ENCODE measurements at regions not wholly inside any gene's neighbourhood (a gene's known extent, or its start where the extent isn't known, plus 50 kb on each side); places are given as distances from the start of the nearest gene placed in this dataset.

- DNase-seq (ENCODE audit: low read depth) = no peak
Observed at GRCh38 chr4:108331905-108332632, 163.3 kb upstream of the LEF1 start.

- DNase-seq (ENCODE audit: low read depth) = no peak
Observed at GRCh38 chr4:108328383-108328732, 159.6 kb upstream of the LEF1 start.

GRCh38 chr4:108327642-108328382, 159.1 kb upstream of the LEF1 start:
- no peak for DNase-seq (ENCODE audit: low read depth)

DNA sequence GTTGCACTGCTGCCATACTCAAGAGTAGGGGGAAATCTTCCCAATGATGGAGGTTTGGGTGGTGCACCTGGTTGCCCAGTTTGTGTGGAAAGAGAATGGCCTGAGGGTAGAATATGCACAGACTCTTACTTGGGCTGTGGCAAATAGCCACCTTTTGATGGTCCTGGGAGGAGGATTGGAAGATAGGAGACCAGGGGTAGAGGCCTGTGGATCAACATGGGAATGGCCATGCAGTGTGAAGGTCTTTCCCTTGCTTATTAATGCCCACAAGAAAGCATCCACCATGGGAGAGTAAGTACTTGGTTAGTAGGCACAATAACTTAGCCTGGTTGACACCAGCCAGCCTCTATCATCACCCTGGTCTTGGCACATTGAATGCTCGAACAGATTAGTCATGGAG, 156.8 kb upstream of the LEF1 start:
- DNase-seq (ENCODE audit: low read depth) = no peak

DNA sequence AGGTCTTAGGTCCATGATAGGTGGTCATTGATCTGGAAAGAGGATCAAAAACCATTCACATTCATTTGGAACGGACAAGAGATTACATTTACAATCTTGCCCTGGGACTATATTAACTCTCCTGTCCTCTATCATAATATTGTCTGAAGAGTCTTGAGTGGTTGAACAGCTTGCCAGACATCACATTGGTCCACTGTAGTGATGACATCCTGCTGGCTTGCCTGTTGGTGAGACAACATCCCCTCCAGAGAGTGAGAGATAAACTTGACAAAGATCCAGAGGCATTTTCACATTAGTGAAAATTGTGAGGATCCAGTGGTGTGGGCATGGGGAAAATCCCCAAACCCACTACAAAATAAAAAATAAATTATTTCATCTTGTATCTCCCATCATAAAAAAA, 155.7 kb upstream of the LEF1 start:
- DNase-seq (ENCODE audit: low read depth) = no peak

DNA sequence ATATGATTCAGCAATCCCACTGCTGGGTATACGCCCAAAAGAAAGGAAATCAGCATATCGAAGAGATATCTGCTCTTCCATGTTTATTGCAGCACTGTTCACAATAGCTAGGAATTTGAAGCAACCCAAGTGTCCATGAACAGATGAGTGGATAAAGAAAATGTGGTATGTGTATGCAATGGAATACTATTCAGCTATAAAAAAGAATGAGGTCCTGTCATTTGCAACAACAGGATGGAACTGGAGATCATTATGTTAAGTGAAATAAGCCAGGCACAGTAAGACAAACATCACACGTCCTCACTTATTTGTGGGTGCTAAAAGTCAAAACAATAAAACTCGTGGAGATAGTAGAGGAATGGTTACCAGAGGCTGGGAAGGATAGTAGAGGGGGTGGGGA, 153.8 kb upstream of the LEF1 start:
- DNase-seq (ENCODE audit: low read depth) = no peak

DNA sequence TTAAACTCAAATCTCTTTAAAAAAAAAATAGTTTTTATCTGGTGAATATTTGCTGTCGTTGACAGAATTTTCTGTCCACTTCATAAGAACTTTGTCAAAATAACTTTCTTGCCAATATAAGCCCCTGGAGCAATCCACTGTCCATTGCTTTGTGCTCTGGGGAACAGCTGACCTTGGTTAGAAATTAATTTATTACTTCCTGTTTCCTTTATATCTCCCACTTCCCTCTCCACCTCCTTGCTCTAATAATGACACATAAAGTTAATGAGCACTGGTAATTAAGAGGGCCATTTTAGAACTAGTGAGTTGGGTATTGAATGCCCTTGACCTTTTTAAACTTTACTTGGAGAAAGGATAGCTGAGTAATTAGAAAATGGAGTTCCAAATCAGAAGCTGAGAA, 151.3 kb upstream of the LEF1 start:
- DNase-seq (ENCODE audit: low read depth) = no peak

DNA sequence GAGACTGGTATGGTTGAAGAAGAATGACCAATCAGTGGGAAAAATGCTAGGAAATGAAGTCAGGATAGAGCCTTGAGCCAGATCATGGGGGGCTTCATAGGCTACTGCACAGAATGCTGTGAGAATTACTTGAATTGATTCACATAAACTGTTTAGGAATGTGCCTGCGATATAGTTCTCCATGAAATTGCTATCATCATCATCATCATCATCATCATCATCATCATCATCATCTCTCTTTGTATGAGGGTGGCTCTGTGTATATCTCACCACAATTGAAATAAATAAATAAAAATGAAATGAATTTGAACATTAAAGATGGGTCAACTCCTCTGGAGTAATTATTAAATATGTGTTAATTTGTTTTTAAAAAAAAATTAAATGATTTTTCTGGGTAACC, 148.6 kb upstream of the LEF1 start:
- no peak for DNase-seq (ENCODE audit: low read depth)

DNA sequence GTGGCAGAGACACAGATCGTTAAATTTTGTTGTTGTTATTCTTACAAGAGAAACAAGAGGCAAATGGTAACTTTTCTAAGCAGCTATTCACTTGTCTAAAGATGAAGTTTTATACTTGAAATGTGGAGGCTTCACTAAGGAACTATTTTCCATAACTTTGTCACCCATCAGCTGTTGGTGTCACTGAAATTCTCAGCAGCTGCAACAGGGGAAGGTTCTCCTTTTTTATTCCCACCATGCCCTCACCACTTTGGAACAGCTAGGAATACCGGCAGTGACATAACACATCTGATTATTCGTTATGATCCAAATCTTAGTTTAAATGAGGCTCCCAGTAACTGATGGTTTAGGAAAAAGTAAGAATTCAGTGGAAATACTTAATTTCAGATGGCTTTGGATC, 147.0 kb upstream of the LEF1 start:
- DNase-seq (ENCODE audit: low read depth) = no peak

DNA sequence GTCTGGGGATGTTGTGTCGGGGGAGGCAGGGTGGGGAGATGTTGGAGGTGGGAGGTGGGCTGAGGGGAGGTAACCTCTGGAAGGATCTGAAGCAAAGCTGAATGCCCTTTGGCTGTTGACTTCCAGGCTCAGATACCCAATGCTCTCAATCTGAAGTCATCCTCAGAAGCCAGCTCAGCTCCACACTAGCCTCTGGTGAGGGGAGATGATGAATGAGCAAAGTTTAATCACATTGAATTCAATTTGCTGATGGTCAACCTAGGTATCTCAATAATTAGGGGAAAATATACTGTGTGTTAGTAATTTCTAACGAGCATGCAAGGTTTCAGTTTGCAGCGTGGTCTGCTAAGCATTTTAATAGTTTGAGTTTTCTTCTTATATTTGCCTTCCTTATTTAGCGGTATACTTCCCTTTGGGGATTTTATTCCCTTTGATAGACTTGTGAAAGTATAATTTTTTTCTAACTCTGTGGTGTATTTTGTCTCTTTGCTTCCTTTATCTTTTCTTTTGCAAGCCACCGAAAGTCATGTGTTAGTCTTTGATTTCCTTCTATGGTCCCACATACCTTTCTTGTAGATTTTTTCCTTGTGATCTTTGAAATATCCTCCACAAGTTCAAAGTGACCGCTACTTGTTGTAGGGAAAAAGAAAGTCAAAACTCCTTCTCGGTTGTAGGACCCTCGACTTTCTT, 146.3 kb upstream of the LEF1 start:
- DNase-seq (ENCODE audit: low read depth) = no peak

DNA sequence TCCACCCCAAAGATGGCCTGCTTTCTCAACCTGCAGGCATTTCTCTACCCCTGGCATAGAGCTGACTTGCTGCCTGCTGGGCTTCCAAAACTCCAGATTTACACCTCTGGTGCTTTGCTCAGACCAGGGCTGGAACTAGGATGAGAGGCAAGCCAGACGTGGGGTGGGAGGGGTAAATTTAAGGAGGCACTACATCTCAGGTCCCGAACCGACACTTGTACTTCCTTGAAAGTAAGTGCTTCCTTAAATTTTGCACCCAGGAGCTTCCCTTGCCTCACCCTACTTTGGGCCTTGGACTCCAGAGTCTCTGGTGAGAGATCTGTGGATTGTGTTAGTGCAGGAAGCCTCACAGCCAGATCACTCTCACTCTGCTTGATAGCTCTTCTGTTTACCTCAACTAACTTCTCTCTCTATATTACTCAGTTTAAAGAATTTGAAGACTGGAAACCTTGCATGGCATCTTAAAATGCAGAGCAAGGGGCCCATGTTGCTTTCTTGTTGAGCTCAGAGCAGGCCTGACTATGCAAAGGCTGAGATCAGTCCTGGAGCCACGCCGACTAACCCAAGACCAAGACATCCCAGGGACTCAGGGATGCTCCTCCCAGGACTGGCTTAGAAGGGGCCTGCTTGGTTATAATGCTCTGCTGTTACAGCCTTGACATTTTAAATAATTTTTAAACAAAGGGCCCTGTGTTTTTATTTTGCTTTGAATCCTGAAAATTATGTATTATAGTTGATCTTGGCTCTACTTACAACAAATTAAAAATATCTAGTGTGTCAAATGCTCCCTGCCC, 145.0 kb upstream of the LEF1 start:
- no peak for DNase-seq (ENCODE audit: low read depth)

DNA sequence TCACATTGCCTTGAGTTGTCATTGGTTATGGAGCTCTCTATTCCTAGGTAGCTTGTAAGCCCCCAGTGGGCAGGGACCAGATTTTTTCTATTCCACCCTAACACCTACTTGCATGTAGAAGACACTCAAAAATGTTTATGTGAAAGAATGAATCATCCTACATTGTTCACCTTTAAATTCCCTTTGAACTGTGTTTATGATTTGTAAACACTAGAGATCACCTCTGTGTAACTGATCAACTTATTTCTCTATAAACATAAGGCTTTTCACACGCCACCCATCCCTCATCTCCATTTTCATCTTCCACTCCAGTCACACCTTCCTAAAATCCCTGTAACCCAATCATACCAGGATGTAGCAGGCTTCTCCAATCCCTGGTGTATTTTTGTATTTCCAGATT, 142.6 kb upstream of the LEF1 start:
- DNase-seq (ENCODE audit: low read depth) = no peak

DNA sequence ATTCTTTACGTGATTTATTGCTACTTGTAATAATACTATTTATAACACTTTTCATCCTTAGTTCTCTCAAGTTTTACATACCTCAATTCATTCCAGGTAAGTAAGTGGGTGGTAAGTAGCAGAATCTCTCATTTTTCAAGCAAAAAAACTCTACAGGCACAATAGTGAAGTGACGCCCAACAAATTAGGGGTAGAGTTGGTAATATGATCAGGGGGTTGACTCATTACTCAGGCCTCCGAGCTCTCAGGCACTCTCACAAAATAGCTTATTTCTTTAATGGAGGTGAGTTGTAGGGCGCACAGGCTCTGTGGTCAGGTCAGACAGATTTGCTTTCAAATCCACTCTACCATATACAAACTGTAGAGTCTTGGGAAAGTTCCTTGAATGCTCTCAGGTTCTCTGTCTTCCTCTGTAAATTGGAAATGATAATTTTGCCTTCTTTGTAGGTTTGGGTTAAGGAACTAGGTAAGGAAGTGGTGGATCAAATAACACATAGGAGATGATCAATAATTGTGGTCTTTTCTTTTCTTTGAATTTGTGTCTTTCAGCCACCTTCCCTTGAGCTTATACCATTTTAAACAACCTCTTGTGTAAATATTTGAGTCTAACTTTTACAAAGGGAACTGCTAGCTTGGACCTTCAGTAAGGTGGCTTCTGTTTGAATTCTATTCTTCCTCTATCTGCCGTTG, 134.9 kb upstream of the LEF1 start:
- no peak for DNase-seq (ENCODE audit: low read depth)

GRCh38 chr4:108301545-108302251, 133.0 kb upstream of the LEF1 start:
- DNase-seq (ENCODE audit: low read depth) = no peak

DNA sequence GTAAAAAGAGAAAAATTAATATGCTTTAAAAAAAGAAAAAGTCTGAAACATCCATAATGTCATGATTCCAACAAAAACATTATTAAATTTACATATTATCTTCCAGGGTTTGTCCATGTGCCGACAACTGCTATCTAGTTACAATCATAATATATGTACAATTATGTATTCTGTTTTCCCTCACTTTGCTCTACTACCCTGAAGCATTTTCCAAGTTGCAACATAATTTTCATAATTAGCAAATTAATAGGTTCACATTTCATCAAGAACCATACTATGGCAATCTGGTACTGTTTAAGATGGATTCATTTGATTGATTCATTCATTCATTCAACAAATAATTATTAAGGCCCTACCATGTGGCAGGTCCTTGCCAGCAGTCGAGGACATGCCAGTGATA, 128.9 kb upstream of the LEF1 start:
- DNase-seq (ENCODE audit: low read depth) = no peak

- DNase-seq (ENCODE audit: low read depth) = no peak
Observed at GRCh38 chr4:108292229-108292628, 123.5 kb upstream of the LEF1 start.

- DNase-seq (ENCODE audit: low read depth) = no peak
Observed at GRCh38 chr4:108291137-108291536, 122.4 kb upstream of the LEF1 start.

- no peak for DNase-seq (ENCODE audit: low read depth)
Observed at GRCh38 chr4:108287834-108288413, 119.2 kb upstream of the LEF1 start.

- no peak for DNase-seq (ENCODE audit: low read depth)
Observed at GRCh38 chr4:108280072-108280471, 111.3 kb upstream of the LEF1 start.

DNA sequence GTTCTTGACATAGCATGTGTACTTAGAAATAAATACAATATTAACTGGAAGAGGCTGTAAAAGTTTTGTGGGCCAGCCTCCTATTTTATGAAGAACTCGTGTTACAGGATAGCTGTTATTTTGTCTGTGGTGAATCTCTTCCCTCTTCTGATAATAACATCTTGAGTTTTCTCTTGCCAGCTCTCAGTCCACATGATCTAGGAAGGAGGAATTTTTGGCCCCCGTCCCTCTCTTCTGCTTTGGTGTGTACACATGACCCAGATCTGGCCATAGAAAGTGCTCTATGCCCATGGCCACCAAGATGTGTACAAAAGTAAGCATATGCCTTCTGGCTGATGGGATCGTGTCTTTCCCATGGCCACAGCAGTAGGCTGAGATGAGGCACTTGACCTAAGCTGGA, 108.0 kb upstream of the LEF1 start:
- DNase-seq (ENCODE audit: low read depth) = no peak

GRCh38 chr4:108272986-108273385, 104.3 kb upstream of the LEF1 start:
- no peak for DNase-seq (ENCODE audit: low read depth)
